ENCODE measurements at regions not wholly inside any gene's neighbourhood (a gene's known extent, or its start where the extent isn't known, plus 50 kb on each side); places are given as distances from the start of the nearest gene placed in this dataset.

DNA sequence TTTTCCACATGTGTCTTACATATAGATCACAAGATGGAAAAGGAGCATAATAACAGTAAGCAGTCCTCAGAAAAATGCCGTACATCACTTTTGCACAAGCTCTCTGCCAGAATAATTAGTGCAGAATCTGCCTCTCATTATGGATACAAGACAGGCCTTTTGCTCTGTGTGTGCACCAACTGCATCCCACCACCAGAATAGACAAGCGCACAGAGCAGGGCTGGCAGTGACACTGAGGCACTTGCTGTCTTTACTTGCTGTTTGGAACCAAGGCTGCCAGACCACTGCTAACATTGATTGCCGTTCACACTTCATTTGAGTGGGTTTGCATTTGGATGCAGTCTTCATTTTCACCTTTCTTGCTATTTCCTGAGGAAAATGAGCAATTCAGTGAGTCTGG lies 741.3 kb downstream of the TLE1 start:
- intact Hi-C loops (cut with DNase I, micrococcal nuclease), result no loop called here
- TF ChIP-seq, protein P1, sequence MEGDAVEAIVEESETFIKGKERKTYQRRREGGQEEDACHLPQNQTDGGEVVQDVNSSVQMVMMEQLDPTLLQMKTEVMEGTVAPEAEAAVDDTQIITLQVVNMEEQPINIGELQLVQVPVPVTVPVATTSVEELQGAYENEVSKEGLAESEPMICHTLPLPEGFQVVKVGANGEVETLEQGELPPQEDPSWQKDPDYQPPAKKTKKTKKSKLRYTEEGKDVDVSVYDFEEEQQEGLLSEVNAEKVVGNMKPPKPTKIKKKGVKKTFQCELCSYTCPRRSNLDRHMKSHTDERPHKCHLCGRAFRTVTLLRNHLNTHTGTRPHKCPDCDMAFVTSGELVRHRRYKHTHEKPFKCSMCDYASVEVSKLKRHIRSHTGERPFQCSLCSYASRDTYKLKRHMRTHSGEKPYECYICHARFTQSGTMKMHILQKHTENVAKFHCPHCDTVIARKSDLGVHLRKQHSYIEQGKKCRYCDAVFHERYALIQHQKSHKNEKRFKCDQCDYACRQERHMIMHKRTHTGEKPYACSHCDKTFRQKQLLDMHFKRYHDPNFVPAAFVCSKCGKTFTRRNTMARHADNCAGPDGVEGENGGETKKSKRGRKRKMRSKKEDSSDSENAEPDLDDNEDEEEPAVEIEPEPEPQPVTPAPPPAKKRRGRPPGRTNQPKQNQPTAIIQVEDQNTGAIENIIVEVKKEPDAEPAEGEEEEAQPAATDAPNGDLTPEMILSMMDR (IDR thresholded peaks at IDR 0.05), result no peak

DNA sequence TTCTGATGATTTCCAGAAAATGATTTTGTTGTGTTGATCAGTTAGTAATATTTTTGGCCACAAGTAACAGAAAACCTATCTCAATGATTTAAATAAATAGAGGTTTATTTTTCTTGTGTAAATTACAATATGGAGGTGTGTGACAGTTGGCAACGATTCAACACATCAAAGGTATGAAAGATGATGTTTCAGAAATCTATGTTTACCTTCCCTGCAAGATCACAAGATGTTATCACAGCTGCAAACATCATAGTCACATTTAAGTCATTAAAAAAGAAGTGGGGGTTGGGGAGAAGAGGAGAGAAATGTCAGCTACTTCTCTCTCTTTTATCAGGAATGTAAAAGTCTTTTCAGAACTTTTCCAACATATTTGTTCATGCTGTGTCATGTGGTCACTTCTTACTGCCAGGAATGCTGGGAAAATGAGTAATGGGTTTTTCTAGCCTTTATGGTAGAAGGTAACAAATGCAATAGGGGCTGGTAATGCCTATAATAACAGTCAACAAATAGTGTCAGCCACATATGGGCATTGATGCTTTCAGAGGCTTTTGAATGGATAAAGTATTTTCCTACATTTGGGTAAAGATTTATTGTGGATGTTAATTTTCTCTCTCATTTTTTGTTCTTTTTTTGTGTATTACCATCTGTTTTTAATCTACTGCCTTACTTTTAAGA lies 742.7 kb downstream of the TLE1 start:
- H3K27me3 ChIP-seq (ENCODE audit: control insufficient read depth in 1 of 2, insufficient read depth in 2 of 2, low read length in 2 of 2), result no peaks in the 10 kb centered on the region
- H3K4me3 Mint-ChIP-seq, result no peak overlapping the region
- no peaks in the 10 kb centered on the region for H3K4me1 ChIP-seq (ENCODE audit: insufficient read depth, low read length)
- H3K9me3 ChIP-seq (ENCODE audit: control insufficient read depth in 1 of 2, insufficient read depth in 1 of 2, low read length in 2 of 2), result peaks cover 0 to 2% of the 10 kb centered on the region in 2 experiments
- no peaks in the 10 kb centered on the region for H3K4me1 Mint-ChIP-seq (ENCODE audit: low read depth)
- CTCF ChIA-PET, result no interaction called here
- no peak for DNase-seq
- no peak overlapping the region for H3K27ac Mint-ChIP-seq
- ATAC-seq (ENCODE audit: poor library complexity), result no peak
- no peaks in the 10 kb centered on the region for H3K9me3 Mint-ChIP-seq
- no peaks in the 10 kb centered on the region for H3K36me3 ChIP-seq (ENCODE audit: insufficient read depth, low read length)
- intact Hi-C loops (cut with DNase I, micrococcal nuclease), result no loop called here
- H3K27me3 Mint-ChIP-seq, result no peaks in the 10 kb centered on the region
- H3K4me3 ChIP-seq (ENCODE audit: low read length), result no peak overlapping the region
- H3K27ac ChIP-seq (ENCODE audit: low read depth in 1 of 2, low read length in 2 of 2), result no peak overlapping the region
- TF ChIP-seq, protein P1 (IDR thresholded peaks at IDR 0.05), result no peak
- POLR2A ChIA-PET, result no interaction called here
- no peaks in the 10 kb centered on the region for H3K36me3 Mint-ChIP-seq (ENCODE audit: low read depth)

More for the DNA sequence above, 741.3 kb downstream of the TLE1 start:
- H3K4me1 ChIP-seq (ENCODE audit: insufficient read depth, low read length), result no peaks in the 10 kb centered on the region
- no peak overlapping the region for H3K27ac ChIP-seq (ENCODE audit: low read depth in 1 of 2, low read length in 2 of 2)
- no peaks in the 10 kb centered on the region for H3K9me3 ChIP-seq (ENCODE audit: control insufficient read depth in 1 of 2, insufficient read depth in 1 of 2, low read length in 2 of 2)
- Mint-ChIP-seq H3K36me3 (ENCODE audit: low read depth) (no peaks in the 10 kb centered on the region), H3K27ac (no peak overlapping the region), H3K4me1 (ENCODE audit: low read depth) (no peaks in the 10 kb centered on the region), H3K27me3 (no peaks in the 10 kb centered on the region), H3K4me3 (no peak overlapping the region), H3K9me3 (no peaks in the 10 kb centered on the region)
- no peak for DNase-seq
- POLR2A ChIA-PET, result no interaction called here
- ATAC-seq (ENCODE audit: poor library complexity), result no peak
- H3K36me3 ChIP-seq (ENCODE audit: insufficient read depth, low read length), result no peaks in the 10 kb centered on the region
- no peak overlapping the region for H3K4me3 ChIP-seq (ENCODE audit: low read length)
- CTCF ChIA-PET, result no interaction called here
- no peaks in the 10 kb centered on the region for H3K27me3 ChIP-seq (ENCODE audit: control insufficient read depth in 1 of 2, insufficient read depth in 2 of 2, low read length in 2 of 2)

DNA sequence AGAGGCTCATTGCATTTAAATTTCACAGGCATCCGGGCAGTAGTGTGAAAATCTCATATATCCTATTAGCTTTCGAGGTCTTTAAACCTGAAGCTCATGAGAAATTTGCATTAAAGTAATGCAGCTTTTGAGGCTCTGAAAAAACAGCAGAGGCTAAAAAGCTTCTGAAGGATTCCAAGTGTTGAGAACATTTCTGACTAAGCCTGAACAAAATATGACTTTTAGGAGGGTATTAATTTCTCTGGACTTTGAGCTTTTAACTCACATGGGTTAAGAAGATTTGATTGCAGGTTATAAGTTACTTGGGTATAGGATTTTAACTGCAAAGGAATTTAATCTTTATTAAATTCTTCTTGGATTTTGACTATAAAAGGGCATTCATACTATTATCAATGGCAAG lies 743.9 kb downstream of the TLE1 start:
- ChIA-PET CTCF (no interaction called here), POLR2A (no interaction called here)
- no peaks in the 10 kb centered on the region for H3K36me3 ChIP-seq (ENCODE audit: insufficient read depth, low read length)
- TF ChIP-seq, protein P1 (IDR thresholded peaks at IDR 0.05), result no peak
- Mint-ChIP-seq H3K4me1 (ENCODE audit: low read depth) (no peaks in the 10 kb centered on the region), H3K9me3 (no peaks in the 10 kb centered on the region), H3K27ac (no peak overlapping the region), H3K36me3 (ENCODE audit: low read depth) (no peaks in the 10 kb centered on the region), H3K27me3 (no peaks in the 10 kb centered on the region), H3K4me3 (no peak overlapping the region)
- peaks cover 0 to 7% of the 10 kb centered on the region in 2 experiments for H3K9me3 ChIP-seq (ENCODE audit: control insufficient read depth in 1 of 2, insufficient read depth in 1 of 2, low read length in 2 of 2)
- H3K4me3 ChIP-seq (ENCODE audit: low read length), result no peak overlapping the region
- H3K27ac ChIP-seq (ENCODE audit: low read depth in 1 of 2, low read length in 2 of 2), result no peak overlapping the region
- intact Hi-C loops (cut with DNase I, micrococcal nuclease), result no loop called here
- no peak for ATAC-seq (ENCODE audit: poor library complexity)
- DNase-seq, result no peak
- H3K27me3 ChIP-seq (ENCODE audit: control insufficient read depth in 1 of 2, insufficient read depth in 2 of 2, low read length in 2 of 2), result no peaks in the 10 kb centered on the region
- H3K4me1 ChIP-seq (ENCODE audit: insufficient read depth, low read length), result no peaks in the 10 kb centered on the region

Data from CD4-positive, alpha-beta T cell (primary cell).